PC-9 (cell line): ENCODE measurements at regions not wholly inside any gene's neighbourhood (a gene's known extent, or its start where the extent isn't known, plus 50 kb on each side); places are given as distances from the start of the nearest gene placed in this dataset.

Experiments
- EZH2 ChIP-seq: fragments of 200-600 bp; sonication (generic); IDR thresholded peaks from 2 replicates; pipeline ENCODE4 v1.8.0; 2017; ENCODE audit warnings: antibody characterized with exemption, low read depth
- TF ChIP-seq, protein P1 (sequence below): fragments of 200-600 bp; sonication (generic); conservative IDR thresholded peaks from 2 replicates; pipeline ENCODE4 v1.6.1; 2017; ENCODE audit warnings: mixed run types, antibody characterized with exemption, mild to moderate bottlenecking, moderate library complexity

DNA sequence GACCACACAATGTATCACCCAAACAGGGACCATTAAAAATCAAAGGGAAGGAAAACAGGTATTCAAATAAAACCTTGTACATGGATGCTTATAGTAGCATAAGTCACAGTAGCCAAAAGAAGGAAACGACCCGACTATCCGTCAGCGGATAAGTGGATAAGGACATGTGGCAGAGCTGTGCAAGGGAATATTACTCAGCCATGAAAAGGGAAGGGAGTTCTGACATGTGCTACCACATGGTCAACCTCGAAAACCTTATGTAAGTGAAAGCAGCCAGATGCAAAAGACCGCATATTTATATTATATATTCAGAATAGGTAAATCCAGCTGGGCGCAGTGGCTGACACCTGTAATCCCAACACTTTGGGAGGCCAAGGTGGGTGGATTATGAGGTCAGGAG lies 193.3 kb downstream of the NPHP4 start:
- no peak for TF ChIP-seq EZH2
- TF ChIP-seq, protein P1, sequence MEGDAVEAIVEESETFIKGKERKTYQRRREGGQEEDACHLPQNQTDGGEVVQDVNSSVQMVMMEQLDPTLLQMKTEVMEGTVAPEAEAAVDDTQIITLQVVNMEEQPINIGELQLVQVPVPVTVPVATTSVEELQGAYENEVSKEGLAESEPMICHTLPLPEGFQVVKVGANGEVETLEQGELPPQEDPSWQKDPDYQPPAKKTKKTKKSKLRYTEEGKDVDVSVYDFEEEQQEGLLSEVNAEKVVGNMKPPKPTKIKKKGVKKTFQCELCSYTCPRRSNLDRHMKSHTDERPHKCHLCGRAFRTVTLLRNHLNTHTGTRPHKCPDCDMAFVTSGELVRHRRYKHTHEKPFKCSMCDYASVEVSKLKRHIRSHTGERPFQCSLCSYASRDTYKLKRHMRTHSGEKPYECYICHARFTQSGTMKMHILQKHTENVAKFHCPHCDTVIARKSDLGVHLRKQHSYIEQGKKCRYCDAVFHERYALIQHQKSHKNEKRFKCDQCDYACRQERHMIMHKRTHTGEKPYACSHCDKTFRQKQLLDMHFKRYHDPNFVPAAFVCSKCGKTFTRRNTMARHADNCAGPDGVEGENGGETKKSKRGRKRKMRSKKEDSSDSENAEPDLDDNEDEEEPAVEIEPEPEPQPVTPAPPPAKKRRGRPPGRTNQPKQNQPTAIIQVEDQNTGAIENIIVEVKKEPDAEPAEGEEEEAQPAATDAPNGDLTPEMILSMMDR: no peak
